Gastroesophageal sphincter (tissue), 2 donors: ENCODE measurements at regions not wholly inside any gene's neighbourhood (a gene's known extent, or its start where the extent isn't known, plus 50 kb on each side); places are given as distances from the start of the nearest gene placed in this dataset.

Experiments
- POLR2A ChIP-seq, 2 donors: fragments of 450-650 bp; IDR thresholded peaks; one replicate each; pipeline ENCODE4 v1.6.1; 2017; ENCODE audit warnings: antibody characterized with exemption in 2 of 2, mild to moderate bottlenecking in 2 of 2, moderate library complexity in 1 of 2
- POLR2AphosphoS5 ChIP-seq: sonication (generic); formaldehyde crosslinking; IDR thresholded peaks from one replicate; pipeline ENCODE4 v1.6.1; 2017; ENCODE audit warnings: antibody characterized with exemption

DNA sequence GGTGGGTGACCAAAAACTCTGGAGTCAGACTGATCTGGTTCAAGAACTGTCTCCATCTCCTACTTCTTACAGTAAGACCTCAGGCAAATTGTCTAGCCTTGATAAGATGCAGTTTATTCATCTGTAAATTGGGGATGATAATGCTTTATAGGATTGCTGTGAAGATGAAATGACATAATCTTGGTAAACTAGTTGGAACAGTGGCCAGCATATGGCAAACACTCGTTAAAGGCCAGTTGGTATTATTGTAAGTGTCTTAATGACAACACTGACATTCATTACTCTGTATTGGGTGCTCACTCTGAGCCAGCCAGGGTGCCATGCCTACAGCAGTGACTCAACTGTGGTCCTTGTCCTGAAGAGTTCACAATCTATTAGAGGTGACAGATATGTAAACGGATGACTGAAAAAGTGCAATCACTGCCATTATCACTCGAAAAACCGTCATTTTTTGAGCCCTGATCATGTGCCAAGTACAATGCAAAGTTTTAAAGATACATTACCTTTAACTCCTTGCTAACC lies 84.9 kb upstream of the HSPA9 start:
- no peak for TF ChIP-seq POLR2AphosphoS5
- TF ChIP-seq POLR2A (IDR thresholded peaks at IDR 0.05) = no peak
